NOMO-1 (cell line): ENCODE measurements at regions not wholly inside any gene's neighbourhood (a gene's known extent, or its start where the extent isn't known, plus 50 kb on each side); places are given as distances from the start of the nearest gene placed in this dataset.

Experiments
- DNase-seq, 2 experiments: peaks; one replicate each; lab custom pipeline; 2025; ENCODE audit not compliant: unreplicated experiment in 2 of 2; lab: John Stamatoyannopoulos, UW

DNA sequence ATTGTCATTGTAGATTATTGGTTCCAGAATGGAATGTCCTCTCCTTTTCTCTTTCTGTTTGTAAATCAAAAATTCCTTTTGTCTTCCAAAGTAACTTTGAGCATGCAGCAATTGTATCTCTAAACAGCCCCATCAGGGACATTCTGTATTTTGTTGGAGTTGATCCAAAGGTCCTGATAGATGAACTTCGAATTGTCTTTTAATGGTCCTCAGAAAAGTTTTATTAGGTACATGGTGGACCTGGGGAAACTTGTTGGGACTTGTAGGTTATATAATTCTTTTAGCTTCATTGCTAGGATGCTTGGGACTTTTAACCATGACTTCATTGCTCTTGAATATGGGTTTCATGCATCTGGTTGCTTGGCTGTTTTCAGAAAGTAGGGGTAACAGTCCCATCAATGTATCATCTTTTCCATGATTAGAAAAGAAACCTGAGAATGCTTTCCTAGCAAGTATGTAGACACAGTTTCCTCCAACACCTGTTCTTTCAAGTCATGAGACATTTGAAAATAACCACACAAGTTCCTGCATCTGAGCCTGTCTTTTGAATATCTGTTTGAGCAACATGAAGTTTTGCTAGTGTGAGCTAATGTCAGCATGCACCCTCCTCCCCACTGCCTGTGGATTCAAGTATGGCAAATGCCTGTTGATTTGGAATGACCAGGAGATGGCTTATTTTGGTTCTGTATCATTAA is 413.1 kb downstream of the KCNRG start:
- no peak for DNase-seq

DNA sequence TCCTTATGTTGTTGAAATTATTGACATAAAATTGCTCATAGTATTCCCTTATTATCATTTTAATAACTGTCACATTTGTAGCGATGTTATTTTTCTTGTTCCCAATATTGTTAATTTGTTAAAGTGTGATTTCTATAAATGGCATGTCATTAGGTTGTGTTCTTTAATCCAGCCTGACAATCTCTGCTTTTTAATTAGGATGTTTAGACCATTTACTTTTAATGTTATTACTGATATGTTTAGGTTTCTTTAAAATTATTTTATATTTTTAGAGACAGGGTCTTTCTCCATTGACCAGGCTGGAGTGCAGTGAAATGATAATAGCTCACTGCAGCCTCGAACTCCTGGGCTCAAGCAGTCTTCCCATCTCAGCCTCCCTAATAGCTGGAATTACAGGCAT is 408.5 kb downstream of the DLEU7 start:
- no peak for DNase-seq

DNA sequence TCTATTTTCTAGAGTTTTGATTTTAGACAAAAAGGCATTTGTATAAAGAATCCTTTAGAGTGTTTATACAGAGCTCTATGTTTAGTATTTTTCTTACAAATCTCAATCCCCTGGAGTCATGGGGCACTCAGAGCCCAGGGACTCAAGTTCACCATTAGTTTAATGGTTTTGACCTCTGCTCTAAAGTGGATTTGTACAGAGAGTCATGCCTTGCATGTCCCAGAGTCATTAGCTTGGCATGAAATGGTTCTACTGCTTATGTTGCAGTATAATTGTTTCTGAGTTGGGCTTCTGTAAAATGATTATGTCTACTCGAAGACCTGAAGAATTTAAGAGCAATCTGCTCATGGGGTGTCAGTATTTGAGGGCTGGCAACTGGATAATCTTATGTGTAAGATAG is 406.2 kb downstream of the DLEU7 start:
- DNase-seq: no peak

DNA sequence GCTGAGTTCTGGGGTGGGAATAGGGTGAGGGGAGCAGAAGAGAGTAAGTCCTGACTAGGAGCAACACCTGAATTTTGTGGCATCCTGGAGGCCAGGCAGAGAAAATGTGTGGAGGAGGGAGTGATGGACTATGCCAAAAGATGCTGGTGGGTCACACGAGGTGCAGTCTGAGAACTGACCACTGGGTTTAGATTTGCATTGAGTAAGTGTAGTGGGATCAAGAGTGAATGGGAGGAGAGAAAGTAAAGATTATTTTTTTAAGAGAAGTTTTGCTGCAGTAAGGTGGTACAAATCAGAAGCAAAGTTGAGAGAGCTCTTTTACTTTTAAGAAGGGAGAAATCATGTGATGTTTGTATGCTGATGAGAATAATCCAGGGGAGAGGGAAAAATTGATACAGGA is 405.1 kb downstream of the DLEU7 start:
- no peak for DNase-seq

DNA sequence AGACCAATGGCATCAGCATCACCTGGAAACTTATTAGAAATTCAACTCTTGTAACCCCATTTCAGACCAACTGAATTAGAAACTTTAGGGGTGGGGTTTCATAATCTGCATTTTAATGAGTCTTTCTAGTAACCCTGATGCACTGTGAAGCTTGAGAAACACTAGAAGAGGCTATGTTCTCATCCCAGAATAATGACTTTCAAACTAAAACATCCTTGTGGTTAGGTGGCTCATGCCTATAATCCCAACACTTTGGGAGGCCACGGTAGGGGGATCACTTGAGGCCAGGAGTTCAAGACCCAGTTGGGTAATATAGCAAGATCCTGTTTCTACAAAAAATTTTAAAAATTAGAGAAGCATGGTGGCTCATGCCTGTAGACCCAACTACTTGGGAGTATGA is 402.4 kb downstream of the DLEU7 start:
- no peak for DNase-seq

DNA sequence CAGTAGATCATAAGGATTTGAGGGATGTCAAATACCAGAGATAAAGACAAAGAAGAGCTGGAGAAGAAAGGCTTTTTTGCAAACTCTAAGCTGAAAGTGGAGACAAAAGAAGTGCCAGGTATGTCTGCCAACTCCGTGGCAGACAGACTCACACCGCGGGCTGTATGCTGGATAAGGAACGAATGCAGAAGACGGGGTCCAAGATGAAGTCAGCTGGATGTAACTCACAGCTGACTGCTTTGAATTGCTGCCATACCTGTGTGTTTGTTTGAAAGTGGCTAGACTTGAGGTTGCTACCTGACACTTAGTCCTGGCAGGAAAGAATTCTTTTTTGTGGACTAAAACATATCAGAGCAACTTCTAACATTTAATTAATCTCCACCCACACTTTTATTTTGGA is 398.8 kb downstream of the DLEU7 start:
- no peak for DNase-seq

DNA sequence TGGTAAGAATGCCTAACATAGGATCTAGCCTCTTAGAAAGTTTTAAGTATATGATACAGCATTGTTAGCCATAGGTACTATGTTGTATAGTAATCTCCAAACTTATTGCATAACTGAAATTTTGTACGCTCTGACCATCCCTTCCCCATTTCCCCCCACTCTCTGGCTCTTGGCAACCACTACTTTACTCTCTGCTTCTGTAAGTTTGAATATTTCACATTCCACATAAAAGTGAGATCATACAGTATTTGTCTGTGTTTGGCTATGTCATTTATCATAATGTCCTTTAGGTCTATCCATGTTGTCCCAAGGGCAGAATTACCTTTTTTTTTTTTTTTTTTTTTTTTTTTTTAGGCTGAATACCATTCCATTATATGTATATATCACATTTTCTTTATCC is 396.9 kb downstream of the DLEU7 start:
- no peak for DNase-seq

DNA sequence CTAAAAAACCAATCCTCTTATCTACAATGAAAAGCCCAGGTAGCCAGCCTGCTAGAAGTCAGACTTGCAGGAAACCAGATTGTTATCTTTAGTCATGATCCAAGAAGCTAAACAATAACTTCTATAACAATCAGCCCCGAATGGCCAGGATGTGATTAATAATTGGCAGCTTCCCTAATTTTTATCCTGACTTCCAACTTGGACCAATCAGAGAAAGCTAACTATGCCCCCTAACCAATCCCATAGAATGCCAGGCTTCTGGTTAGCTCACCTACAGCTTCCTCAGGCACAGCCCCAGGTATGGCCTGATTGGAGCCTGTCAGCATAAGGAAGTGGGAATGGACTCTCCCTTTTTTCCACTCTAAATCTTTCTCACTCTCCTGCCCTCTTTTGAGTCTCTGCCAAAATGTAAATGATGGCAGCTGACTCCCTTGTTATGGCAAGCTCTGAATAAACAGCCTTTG is 394.9 kb downstream of the DLEU7 start:
- no peak for DNase-seq

DNA sequence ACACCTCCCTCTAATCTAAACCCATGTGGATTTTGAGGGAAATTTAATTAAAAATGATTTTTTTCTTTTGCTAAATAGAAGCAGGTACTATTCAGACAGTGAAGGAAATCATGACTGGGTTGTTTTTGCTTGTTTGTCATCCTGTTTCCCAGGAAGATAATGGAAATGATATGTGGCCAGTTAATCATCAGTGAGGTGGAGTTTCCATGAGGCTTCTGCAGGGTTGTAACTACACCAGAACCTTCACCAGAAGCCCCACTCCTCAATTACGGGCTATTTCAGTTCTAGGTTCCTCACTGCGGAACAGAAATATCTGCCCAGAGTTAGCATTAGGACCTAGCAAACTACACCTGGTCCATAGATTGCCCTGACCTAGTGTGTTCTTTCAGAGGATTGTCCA is 394.0 kb downstream of the DLEU7 start:
- no peak for DNase-seq

DNA sequence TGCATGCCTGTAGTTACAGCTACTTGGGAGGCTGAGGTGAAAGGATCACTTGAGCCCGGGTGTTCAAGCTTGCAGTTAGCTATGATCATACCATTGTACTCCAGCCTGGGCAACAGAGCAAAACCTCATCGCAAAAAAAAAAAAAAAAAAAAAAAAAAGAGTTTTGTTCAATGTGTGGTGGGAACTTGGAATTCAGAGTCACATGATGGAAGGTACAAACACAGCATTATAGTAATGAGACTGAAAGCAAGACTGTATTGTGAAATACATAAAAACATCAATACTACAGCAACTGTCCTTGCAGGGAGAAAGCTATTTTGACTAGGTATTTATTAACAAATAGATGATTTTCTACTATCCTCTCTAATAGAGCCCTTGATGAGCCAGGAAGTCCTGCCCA is 393.2 kb downstream of the DLEU7 start:
- DNase-seq: no peak

DNA sequence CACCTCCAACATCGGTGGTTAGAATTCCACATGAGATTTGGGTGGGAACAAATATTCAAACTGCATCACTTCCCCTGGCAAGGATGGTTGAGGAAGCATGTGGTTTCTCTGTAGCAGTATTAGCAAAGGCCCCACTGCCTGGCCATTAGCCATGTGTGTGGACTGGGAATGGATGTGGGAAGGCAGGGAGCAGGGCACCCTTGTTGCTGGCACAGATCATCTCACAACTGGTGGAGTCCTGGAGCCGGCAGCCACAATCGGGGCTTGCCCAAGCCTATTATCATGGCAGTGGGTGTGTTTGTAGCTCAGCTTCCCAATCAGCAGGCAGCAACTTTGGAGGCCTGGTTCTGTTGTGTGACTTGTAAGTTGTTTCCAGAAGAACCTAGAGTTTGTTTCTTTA is 391.9 kb downstream of the DLEU7 start:
- no peak for DNase-seq

DNA sequence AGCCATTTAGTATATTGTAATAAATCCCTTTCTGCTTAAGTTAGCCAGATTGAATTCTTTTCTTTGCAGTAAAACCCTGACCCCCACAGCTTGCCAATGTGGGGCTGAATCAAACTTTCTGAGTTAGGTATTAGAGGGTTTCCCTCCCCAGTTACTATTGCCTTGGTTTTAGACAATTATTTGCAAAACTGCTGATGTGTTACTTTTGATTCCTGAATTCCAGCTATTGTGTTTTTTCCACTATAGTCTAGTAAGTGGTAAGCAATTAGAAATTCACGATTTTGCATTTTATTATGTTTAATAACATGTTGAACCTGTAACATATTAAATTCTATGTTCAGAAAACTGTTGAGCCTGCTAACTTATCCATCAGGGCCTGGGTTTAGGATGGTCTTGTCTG is 391.5 kb downstream of the DLEU7 start:
- no peak for DNase-seq

DNA sequence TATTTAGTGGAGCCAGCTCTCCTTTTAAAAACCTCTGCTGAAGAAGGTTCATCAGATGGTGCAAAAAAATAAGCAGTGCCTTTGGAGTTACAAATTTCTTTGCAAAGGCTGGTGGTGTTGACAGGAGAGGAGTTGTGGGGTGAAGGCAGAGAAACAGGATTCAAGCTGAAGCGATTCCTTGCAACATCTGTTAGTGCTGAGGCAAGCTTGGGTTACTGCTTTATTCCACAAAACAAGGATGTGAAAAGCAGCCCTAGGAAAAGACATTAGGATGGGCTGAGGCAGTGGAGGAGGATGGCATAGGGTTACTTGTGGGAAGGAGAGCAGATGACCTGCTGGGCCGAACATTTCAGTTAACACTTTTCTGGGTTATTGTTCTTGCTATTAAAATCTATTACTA is 390.7 kb downstream of the DLEU7 start:
- DNase-seq: no peak

DNA sequence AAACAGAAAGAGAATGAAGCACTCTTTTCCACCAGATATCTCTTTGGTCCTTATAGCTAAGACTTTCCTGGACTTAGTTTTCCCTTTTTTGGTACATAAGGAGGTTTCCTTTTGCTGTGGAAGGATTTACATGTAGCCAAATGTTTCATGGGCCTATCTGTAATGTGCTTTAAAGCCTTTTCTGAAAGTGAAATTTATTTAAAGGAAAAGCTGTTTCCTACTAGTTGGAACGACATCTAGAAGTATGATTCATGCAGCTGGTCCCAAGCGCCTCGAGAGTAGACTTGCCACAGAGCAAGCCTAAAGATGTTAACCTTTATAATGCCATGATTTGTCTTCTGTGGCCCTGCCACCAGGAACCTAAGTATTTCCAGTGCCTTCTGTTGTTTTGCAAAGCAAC is 390.3 kb downstream of the DLEU7 start:
- DNase-seq: no peak

DNA sequence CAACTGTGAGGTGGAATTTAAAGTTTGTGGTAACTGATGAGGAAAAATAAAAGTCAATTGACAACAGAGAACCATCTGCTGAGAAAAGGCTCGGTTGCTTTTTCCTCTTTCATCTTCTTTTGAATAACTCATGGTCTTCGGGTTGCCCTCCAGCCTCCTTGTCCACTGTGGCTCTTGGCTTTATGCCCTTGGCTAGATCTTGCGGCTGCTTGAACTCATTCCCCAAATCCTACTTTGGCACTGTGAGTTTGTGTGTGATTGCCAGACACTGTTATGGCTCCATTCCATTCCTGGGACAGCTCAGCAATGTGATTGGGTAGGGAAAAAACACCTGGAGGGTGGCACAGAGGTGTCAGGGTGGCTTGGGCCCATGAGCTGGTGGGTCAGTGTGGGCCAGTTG is 387.4 kb downstream of the DLEU7 start:
- no peak for DNase-seq

DNA sequence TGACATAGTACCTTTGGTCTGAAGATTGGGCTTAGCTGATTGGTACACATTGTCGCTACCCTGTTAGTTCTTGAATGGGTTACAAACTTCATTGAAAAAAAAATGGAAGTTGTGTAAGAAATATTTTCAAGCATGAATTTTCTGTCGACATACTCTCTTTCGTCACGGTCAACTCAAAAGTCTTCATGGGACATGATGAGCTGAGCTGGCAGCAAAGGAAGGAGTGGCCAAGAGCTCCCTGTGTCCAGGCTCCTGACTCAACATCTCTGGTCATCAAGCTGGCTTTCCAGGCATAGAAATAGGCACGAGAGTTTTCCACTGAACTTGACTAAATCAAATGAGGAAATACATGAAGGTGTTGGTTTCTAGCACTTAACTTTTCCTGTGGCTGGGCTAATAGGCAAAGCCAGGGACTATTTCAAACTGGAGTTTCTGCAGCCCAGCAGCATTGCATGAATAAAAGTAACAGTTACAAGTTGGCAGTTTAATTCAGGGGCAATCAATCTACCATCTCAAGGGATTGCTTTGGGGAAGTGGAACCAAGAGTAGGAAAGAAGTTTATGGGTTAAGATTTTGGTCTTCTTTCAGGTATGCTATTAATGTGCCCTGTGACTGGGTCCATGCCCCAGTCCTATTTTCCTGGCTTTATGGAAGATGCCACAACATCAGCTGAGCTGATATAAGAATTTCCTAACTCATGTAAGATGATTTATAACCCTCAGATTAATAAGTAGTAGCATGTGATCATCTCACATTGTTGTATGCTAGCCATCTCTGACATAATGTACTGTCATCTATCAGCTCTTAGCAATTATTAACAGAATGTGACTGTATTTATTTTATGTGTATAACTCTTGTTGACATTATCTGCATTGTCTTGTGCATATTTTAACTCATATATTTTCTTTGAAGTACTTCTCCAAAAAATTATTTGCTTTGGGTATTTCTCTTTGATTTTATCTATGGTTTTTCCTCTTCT is 385.8 kb downstream of the DLEU7 start:
- DNase-seq: peak; percentile 37 to 65

DNA sequence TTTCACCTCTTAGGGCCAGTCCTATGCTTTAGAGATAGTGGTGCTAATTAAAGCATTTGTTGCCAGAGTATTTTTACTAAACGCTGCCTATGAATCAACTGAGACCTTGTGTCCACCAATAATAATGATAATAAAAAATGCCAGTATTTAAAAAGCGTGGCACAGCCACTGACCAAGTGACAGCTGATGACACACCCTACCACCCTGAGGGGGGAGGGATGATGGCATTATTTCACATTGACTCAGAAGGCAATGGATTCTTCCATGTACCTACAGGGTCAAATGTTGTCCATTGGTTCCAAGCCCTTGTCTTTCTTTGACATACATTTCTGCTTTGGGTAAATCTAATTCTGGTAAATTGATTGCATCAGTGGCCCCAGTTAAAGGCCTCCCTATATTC is 384.4 kb downstream of the DLEU7 start:
- no peak for DNase-seq

DNA sequence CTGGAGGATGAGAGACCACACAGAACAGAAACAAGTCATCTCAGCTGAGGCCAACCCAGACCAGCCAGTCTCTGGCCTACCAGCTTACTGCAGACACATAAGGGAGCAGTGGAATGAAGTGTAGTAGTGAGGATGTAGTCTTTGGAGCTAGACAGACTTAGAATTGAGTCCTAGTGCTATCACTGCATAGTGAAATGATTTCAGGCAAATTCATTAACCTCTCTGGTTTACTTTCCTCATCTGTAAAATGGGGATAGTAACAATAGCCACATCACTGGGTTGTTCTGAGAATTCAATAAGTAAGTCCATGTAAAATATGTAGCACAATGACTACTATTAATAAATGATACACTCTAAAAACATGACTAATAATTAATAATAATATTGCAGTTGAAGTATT is 383.8 kb downstream of the DLEU7 start:
- DNase-seq: no peak

DNA sequence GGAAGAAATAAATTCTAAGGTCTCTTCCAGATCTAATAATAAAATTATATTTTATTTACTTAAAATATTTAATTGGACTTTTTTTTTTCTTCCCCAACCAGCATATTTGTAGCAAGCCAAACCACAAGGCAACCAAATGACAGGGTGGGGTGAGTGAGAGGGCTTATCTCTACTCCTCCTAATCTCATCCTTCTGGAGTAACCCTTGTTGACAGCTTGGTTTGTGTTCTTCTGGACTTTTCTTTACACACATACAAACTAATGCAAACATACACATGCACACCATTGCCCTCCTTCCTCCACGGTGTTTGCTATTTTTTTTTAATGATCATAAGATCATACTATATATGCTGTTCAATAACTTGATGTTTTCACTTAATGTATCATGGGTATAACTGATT is 383.1 kb downstream of the DLEU7 start:
- no peak for DNase-seq

DNA sequence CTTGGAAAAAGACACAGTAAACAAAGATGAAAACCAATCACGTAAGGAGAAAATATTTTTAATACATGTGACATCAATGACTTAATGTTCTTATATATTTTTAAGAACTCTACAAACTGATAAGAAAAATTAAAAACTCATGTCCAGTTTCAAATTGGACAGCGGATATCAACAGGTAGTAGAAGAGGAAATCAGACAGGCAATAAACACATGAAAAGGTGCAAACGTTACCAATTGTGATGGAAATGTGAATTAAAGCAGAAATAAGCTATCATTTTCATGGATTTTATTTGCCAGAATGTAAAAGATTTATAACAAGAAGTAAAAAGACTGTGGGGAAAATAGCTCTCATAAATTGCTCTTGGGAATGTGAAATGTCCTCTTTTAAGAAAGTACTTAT is 382.3 kb downstream of the DLEU7 start:
- DNase-seq: no peak

DNA sequence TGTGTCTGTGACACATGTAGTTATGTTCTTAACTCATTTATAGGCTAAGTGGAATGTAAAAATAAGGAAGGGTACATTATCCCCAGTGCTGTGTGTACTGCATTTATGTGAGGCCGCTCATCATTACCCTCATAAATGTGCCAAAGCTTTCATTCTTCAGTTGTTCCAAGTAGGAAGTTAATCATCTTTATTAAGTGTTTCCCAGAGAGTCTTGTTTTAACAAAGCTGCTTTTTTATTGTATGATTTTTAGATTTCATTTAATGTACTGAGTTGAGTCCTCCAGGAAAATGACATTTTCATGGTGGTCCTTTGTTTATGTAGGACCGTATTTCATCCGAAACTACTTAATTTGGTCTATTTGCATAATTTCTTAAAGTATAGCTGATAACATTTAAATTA is 379.8 kb downstream of the DLEU7 start:
- DNase-seq: no peak
